Kidney (tissue), 13 donors: ENCODE measurements at regions not wholly inside any gene's neighbourhood (a gene's known extent, or its start where the extent isn't known, plus 50 kb on each side); places are given as distances from the start of the nearest gene placed in this dataset.

Source experiments
- DNase-seq, 5 donors: peaks; one replicate each; pipeline ENCODE4 v3.0.0-alpha.2; 2013 to 2020
- FAIRE-seq: peaks from 2 replicates; lab custom pipeline; 2012; peaks lifted over from hg19 to GRCh38; lab: Jason Lieb, UNC
- H3K27ac ChIP-seq, 2 donors: one replicate each; pipeline ENCODE4 v1.7.0; 2013; ENCODE audit warnings: low read depth in 2 of 2, low read length in 2 of 2, inconsistent platforms in 1 of 2
- H3K27me3 ChIP-seq: one replicate; pipeline ENCODE4 v1.7.1; 2013; ENCODE audit warnings: low read length, inconsistent platforms; ENCODE audit not compliant: control insufficient read depth, insufficient read depth
- H3K36me3 ChIP-seq, 3 donors: one replicate each; pipeline versions ENCODE4 v1.7.0 to v1.7.1; 2013; ENCODE audit warnings: low read length in 3 of 3, control low read depth in 1 of 3, inconsistent platforms in 1 of 3; ENCODE audit not compliant: insufficient read depth in 3 of 3, control insufficient read depth in 2 of 3
- H3K4me1 ChIP-seq, 3 donors: one replicate each; pipeline versions ENCODE4 v1.7.0 to v1.7.1; 2013; ENCODE audit warnings: low read length in 3 of 3, inconsistent platforms in 1 of 3, low read depth in 1 of 3; ENCODE audit not compliant: control insufficient read depth in 2 of 3, insufficient read depth in 2 of 3
- H3K4me3 ChIP-seq, 3 donors: one replicate each; pipeline versions ENCODE4 v1.7.0 to v1.8.1; 2013; ENCODE audit warnings: low read length in 3 of 3, control low read depth in 1 of 3, inconsistent platforms in 1 of 3
- H3K9ac ChIP-seq, 3 donors: one replicate each; pipeline versions ENCODE4 v1.7.0 to v1.7.1; 2013; ENCODE audit warnings: low read length in 3 of 3, control low read depth in 1 of 3, inconsistent platforms in 1 of 3
- H3K9me3 ChIP-seq, 3 donors: one replicate each; pipeline versions ENCODE4 v1.7.0 to v1.7.1; 2013; ENCODE audit warnings: low read length in 3 of 3, control low read depth in 1 of 3, inconsistent platforms in 1 of 3; ENCODE audit not compliant: control insufficient read depth in 2 of 3, insufficient read depth in 1 of 3
- CTCF ChIP-seq: IDR thresholded peaks from 3 replicates; pipeline ENCODE4 v1.5.1; 2012; ENCODE audit warnings: mild to moderate bottlenecking, moderate library complexity, borderline replicate concordance; ENCODE audit not compliant: insufficient read depth; ENCODE audit errors: extremely low read depth
- intact Hi-C: fragments of 100-400 bp; cut with DNase I; formaldehyde crosslinking; loops from one replicate; pipeline ENCODE4 v1.11.1; 2022
- donor health status: control.
- donor health status: control.
- donor health status: control.
- donor health status: control.
- donor health status: control.
- donor health status: DM: yes; HTN: yes; CAD: no.
- donor health status: Normal renal cell carcinoma (clear cell type).

DNA sequence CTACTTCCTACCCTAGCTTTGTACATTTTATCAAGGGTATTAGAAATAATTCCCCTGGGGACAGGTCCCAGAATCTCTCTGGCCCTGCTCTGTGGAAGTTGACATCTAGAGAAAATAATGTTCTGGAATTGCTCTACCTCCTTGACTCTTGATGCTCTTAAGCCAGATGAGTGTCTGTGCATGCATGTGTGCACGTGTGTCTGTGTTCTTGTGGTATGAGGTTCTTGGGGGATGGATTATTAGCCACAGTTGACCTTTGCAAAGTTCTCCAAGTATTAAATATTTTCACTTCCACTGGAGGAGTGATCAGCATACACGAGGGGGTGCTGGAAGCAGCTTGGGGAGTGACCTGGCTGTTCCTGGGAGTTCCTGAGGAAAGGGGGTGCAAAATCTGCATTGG lies 61.2 kb upstream of the PELI1 start:
- intact Hi-C loops, result no loop called here
- Histone ChIP-seq H3K4me1 (peaks cover 8 to 13% (median 9%) of the 10 kb centered on the region in 3 donors), H3K27ac (no peak overlapping the region), H3K4me3 (no peak overlapping the region), H3K27me3 (no peaks in the 10 kb centered on the region), H3K9me3 (no peaks in the 10 kb centered on the region), H3K36me3 (no peaks in the 10 kb centered on the region), H3K9ac (no peak overlapping the region)
- DNase-seq, result no peak
- FAIRE-seq, result no peak
- no peak for TF ChIP-seq CTCF

DNA sequence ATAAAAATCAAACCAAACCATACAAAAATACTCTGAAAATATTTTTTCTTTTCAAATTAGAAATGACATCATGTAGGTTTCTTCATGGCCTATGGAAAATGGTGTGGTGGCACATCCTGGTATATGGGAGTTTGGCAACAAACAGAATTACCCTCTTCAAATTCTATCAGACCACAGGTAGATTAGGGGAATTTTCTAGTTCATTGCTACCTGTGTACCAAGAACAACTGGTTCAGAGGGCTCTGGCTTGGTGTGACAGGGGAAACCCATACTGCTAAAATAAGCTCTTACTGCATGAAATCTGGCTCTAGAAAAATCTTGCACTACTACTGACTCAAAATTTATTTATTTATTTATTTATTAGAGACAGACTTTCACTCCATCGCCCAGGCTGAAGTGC lies 63.4 kb upstream of the PELI1 start:
- H3K27ac ChIP-seq, result no peak overlapping the region
- peaks cover 8 to 13% (median 9%) of the 10 kb centered on the region in 3 donors for H3K4me1 ChIP-seq
- no peak overlapping the region for H3K9ac ChIP-seq
- H3K27me3 ChIP-seq, result no peaks in the 10 kb centered on the region
- no peak overlapping the region for H3K4me3 ChIP-seq
- intact Hi-C loops, result no loop called here
- H3K36me3 ChIP-seq, result no peaks in the 10 kb centered on the region
- no peak for FAIRE-seq
- TF ChIP-seq CTCF, result no peak
- no peaks in the 10 kb centered on the region for H3K9me3 ChIP-seq
- no peak for DNase-seq

DNA sequence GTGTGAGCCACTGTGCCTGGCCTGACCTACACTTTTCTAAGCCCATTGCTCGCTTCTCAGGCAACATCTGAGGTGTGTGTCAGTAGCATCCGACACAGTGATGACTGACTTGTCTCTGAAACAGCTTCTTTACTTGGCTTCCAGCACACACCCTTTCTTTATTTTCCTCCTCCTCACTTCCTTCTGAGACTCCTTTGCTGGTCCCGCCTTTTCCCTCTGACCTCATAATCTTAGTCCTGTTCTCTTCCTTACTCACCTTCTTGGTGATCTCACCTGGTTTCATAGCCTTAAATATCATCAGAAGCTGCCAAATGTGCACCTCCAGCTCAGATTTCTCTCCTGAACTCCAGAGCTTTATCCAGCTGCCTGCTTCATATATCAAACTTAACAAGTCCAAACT lies 66.6 kb upstream of the PELI1 start:
- Histone ChIP-seq H3K4me1 (peaks cover 0 to 4% (median 0%) of the 10 kb centered on the region in 3 donors), H3K4me3 (no peak overlapping the region), H3K9me3 (no peaks in the 10 kb centered on the region), H3K9ac (no peak overlapping the region), H3K27ac (no peak overlapping the region), H3K27me3 (no peaks in the 10 kb centered on the region), H3K36me3 (no peaks in the 10 kb centered on the region)
- FAIRE-seq (no peak), DNase-seq (peak in 1 of 5 donors; percentile 36)
- intact Hi-C loops, result no loop called here
- TF ChIP-seq CTCF, result no peak

DNA sequence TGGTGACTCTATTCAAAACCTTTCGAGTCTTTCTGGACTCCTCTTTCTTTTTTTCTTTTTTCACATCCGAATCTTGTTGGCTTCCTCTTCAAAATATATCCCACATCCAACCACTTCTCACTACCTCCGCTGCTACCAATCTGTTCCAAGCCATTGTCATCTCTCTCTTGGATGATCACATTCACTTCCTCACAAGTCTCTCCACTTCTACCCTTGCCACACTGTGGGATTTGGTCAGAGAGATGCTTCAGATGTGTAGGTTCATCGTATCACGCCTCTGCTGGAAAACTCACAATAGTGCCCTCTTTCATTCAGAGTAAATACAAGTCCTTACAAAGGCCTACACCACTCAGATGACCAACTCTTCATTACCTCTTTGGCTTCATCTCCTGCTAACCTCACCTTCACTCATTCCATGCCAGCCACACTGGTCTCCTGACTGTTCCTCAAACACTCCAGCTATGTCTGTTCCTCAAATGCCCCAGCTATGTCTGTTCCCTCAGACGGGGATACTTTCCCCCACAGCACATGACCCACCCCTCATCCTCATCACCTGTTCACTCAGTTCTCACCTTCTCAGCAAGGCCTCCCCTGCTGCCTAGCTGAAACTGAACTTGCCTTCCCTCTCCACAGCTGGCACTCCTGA lies 67.2 kb upstream of the PELI1 start:
- intact Hi-C loops, result no loop called here
- TF ChIP-seq CTCF, result no peak
- H3K9ac ChIP-seq, result no peak overlapping the region
- no peak overlapping the region for H3K4me3 ChIP-seq
- H3K36me3 ChIP-seq, result no peaks in the 10 kb centered on the region
- H3K4me1 ChIP-seq, result peaks cover 0 to 4% (median 0%) of the 10 kb centered on the region in 3 donors
- DNase-seq (no peak), FAIRE-seq (no peak)
- H3K27ac ChIP-seq, result no peak overlapping the region
- H3K9me3 ChIP-seq, result no peaks in the 10 kb centered on the region
- no peaks in the 10 kb centered on the region for H3K27me3 ChIP-seq
